Cardiac fibroblast (primary cell): ENCODE measurements at regions not wholly inside any gene's neighbourhood (a gene's known extent, or its start where the extent isn't known, plus 50 kb on each side); places are given as distances from the start of the nearest gene placed in this dataset.

Source experiments
- DNase-seq, 2 donors: peaks; one replicate each; pipeline versions ENCODE4 v3.0.0 to v3.0.0-alpha.2; 2010; ENCODE audit warnings: low read depth in 2 of 2
- H3K4me3 ChIP-seq, 2 donors: replicated peaks in 1 of 2; 1 replicate in 1 of 2; 2 replicates in 1 of 2; pipeline ENCODE4 v1.5.1; 2011; ENCODE audit warnings: low read depth in 2 of 2, low read length in 2 of 2, mild to moderate bottlenecking in 2 of 2, moderate library complexity in 1 of 2
- CTCF ChIP-seq: IDR thresholded peaks from one replicate; pipeline ENCODE4 v1.5.1; 2011; ENCODE audit warnings: low read depth, mild to moderate bottlenecking, low read length, inconsistent platforms

GRCh38 chr14:97703006-97703760, 906.0 kb downstream of the VRK1 start:
- no peak for DNase-seq
- no peak for TF ChIP-seq CTCF
- no peak overlapping the region for H3K4me3 ChIP-seq

- no peak overlapping the region for H3K4me3 ChIP-seq
- TF ChIP-seq CTCF: no peak
- no peak for DNase-seq
Measured at GRCh38 chr14:97704316-97704885, 907.2 kb downstream of the VRK1 start.

- H3K4me3 ChIP-seq: no peak overlapping the region
- DNase-seq: no peak
- no peak for TF ChIP-seq CTCF
Measured at GRCh38 chr14:97705107-97705506, 907.9 kb downstream of the VRK1 start.

GRCh38 chr14:97705976-97706375, 908.8 kb downstream of the VRK1 start:
- no peak overlapping the region for H3K4me3 ChIP-seq
- TF ChIP-seq CTCF: no peak
- no peak for DNase-seq

GRCh38 chr14:97706819-97707218, 909.6 kb downstream of the VRK1 start:
- no peak for DNase-seq
- no peak overlapping the region for H3K4me3 ChIP-seq
- no peak for TF ChIP-seq CTCF

GRCh38 chr14:97707603-97708002, 910.4 kb downstream of the VRK1 start:
- no peak for TF ChIP-seq CTCF
- no peak for DNase-seq
- H3K4me3 ChIP-seq: no peak overlapping the region
